ENCODE measurements at regions not wholly inside any gene's neighbourhood (a gene's known extent, or its start where the extent isn't known, plus 50 kb on each side); places are given as distances from the start of the nearest gene placed in this dataset.
"Not testable (repeated sequence)": the region's sequence is repeated elsewhere in the genome, so short reads cannot be mapped to it uniquely, and the experiment has no call there.

GRCh38 chr12:83939718-83940117, 972.9 kb downstream of the SLC6A15 start:
- DNase-seq (ENCODE audit: low read depth in 2 of 2) = no peak

- DNase-seq (ENCODE audit: low read depth in 2 of 2) = no peak
These were observed 979.0 kb downstream of the SLC6A15 start for GRCh38 chr12:83933615-83934014.

GRCh38 chr12:83932011-83932410, 980.6 kb downstream of the SLC6A15 start:
- no peak for DNase-seq (ENCODE audit: low read depth in 2 of 2)

- DNase-seq (ENCODE audit: low read depth in 2 of 2) = no peak
These were observed 981.1 kb downstream of the SLC6A15 start for GRCh38 chr12:83931451-83931850.

GRCh38 chr12:83929792-83930191, 982.8 kb downstream of the SLC6A15 start:
- not testable (repeated sequence) for DNase-seq (ENCODE audit: low read depth in 2 of 2)

GRCh38 chr12:83920821-83921547, 991.6 kb downstream of the SLC6A15 start:
- DNase-seq (ENCODE audit: low read depth in 2 of 2) = no peak

GRCh38 chr12:83919081-83919480, 993.5 kb downstream of the SLC6A15 start:
- no peak for DNase-seq (ENCODE audit: low read depth in 2 of 2)

- no peak for DNase-seq (ENCODE audit: low read depth in 2 of 2)
These were observed 1008.4 kb downstream of the SLC6A15 start for GRCh38 chr12:83904175-83904574.

GRCh38 chr12:83896416-83896815, 1016.2 kb downstream of the SLC6A15 start:
- DNase-seq (ENCODE audit: low read depth in 2 of 2) = no peak

- no peak for DNase-seq (ENCODE audit: low read depth in 2 of 2)
These were observed 1019.5 kb downstream of the SLC6A15 start for GRCh38 chr12:83893101-83893500.

- no peak for DNase-seq (ENCODE audit: low read depth in 2 of 2)
These were observed 1022.9 kb downstream of the SLC6A15 start for GRCh38 chr12:83889745-83890144.

- no peak for DNase-seq (ENCODE audit: low read depth in 2 of 2)
These were observed 1026.1 kb downstream of the SLC6A15 start for GRCh38 chr12:83886479-83886878.

GRCh38 chr12:83870921-83871599, 1041.5 kb downstream of the SLC6A15 start:
- DNase-seq (ENCODE audit: low read depth in 2 of 2) = not testable (repeated sequence)

- DNase-seq (ENCODE audit: low read depth in 2 of 2) = no peak
These were observed 1046.1 kb downstream of the SLC6A15 start for GRCh38 chr12:83866477-83866876.

GRCh38 chr12:83865431-83865830, 1047.2 kb downstream of the SLC6A15 start:
- DNase-seq (ENCODE audit: low read depth in 2 of 2) = no peak

GRCh38 chr12:83864054-83864453, 1048.5 kb downstream of the SLC6A15 start:
- DNase-seq (ENCODE audit: low read depth in 2 of 2) = no peak

- no peak for DNase-seq (ENCODE audit: low read depth in 2 of 2)
These were observed 1053.6 kb downstream of the SLC6A15 start for GRCh38 chr12:83859021-83859420.

GRCh38 chr12:83856803-83857202, 1055.8 kb downstream of the SLC6A15 start:
- no peak for DNase-seq (ENCODE audit: low read depth in 2 of 2)

- DNase-seq (ENCODE audit: low read depth in 2 of 2) = no peak
These were observed 1062.1 kb downstream of the SLC6A15 start for GRCh38 chr12:83850531-83850930.

GRCh38 chr12:83848702-83849101, 1063.9 kb downstream of the SLC6A15 start:
- DNase-seq (ENCODE audit: low read depth in 2 of 2) = no peak

GRCh38 chr12:83843541-83843940, 1069.1 kb downstream of the SLC6A15 start:
- DNase-seq (ENCODE audit: low read depth in 2 of 2) = no peak

GRCh38 chr12:83841620-83842019, 1071.0 kb downstream of the SLC6A15 start:
- DNase-seq (ENCODE audit: low read depth in 2 of 2) = no peak

GRCh38 chr12:83827860-83828259, 1084.7 kb downstream of the SLC6A15 start:
- DNase-seq (ENCODE audit: low read depth in 2 of 2) = no peak

Data from dermis microvascular lymphatic vessel endothelial cell (primary cell).